Body of pancreas (tissue), 4 donors: ENCODE measurements at regions not wholly inside any gene's neighbourhood (a gene's known extent, or its start where the extent isn't known, plus 50 kb on each side); places are given as distances from the start of the nearest gene placed in this dataset.

Source experiments
- POLR2A ChIP-seq, 3 donors: fragments of 450-650 bp; IDR thresholded peaks; one replicate each; pipeline ENCODE4 v1.6.1; 2016; ENCODE audit warnings: antibody characterized with exemption in 3 of 3, mild to moderate bottlenecking in 2 of 3
- TF ChIP-seq, protein P1 (sequence below), 7 experiments: fragments of 450-650 bp in 4 of 7; fragments of 200-600 bp in 3 of 7; sonication (generic) in 3 of 7; IDR thresholded peaks; one replicate each; pipeline ENCODE4 v1.5.1; 2016 to 2019; ENCODE audit warnings: antibody characterized with exemption in 7 of 7

DNA sequence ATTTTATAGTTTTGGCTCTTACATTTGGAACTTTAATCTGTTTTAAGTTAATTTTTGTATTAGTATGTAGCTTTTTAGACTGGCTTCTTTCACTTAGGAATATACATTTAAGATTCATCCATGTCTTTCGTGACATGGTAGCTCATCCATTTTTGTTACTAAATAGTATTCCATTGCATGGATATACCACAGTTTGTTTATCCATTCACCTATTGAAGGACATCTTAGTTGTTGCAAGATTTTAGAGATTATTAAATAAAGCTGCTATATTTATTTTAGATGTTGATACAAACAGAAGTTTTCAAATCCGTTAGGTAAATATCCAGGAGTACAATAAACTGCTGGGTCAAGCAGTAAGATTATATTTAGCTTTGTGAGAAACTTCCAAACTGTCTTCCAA lies 58.0 kb upstream of the ZNF521 start:
- TF ChIP-seq, protein P1, sequence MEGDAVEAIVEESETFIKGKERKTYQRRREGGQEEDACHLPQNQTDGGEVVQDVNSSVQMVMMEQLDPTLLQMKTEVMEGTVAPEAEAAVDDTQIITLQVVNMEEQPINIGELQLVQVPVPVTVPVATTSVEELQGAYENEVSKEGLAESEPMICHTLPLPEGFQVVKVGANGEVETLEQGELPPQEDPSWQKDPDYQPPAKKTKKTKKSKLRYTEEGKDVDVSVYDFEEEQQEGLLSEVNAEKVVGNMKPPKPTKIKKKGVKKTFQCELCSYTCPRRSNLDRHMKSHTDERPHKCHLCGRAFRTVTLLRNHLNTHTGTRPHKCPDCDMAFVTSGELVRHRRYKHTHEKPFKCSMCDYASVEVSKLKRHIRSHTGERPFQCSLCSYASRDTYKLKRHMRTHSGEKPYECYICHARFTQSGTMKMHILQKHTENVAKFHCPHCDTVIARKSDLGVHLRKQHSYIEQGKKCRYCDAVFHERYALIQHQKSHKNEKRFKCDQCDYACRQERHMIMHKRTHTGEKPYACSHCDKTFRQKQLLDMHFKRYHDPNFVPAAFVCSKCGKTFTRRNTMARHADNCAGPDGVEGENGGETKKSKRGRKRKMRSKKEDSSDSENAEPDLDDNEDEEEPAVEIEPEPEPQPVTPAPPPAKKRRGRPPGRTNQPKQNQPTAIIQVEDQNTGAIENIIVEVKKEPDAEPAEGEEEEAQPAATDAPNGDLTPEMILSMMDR (IDR thresholded peaks at IDR 0.05) = no peak
- no peak for TF ChIP-seq POLR2A (IDR thresholded peaks at IDR 0.05)
